Hematopoietic multipotent progenitor cell treated with erythropoietin and hydrocortisone succinate and interleukin-3 and kit ligand, for 15 days (in vitro differentiated cells): ENCODE measurements at regions not wholly inside any gene's neighbourhood (a gene's known extent, or its start where the extent isn't known, plus 50 kb on each side); places are given as distances from the start of the nearest gene placed in this dataset.

Experiments used
- DNase-seq: peaks from one replicate; pipeline ENCODE4 v3.0.0-alpha.2; 2015; ENCODE audit warnings: low spot score

- no peak for DNase-seq
Measured at GRCh38 chr4:123497340-123497739, 100.7 kb downstream of the SPRY1 start.

- DNase-seq: no peak
Measured at GRCh38 chr4:123501733-123502132, 105.1 kb downstream of the SPRY1 start.

GRCh38 chr4:123503698-123504363 is 107.2 kb downstream of the SPRY1 start:
- DNase-seq: no peak

GRCh38 chr4:123505095-123506010 is 108.8 kb downstream of the SPRY1 start:
- DNase-seq: no peak

GRCh38 chr4:123506011-123506695 is 109.6 kb downstream of the SPRY1 start:
- DNase-seq: no peak

- no peak for DNase-seq
Measured at GRCh38 chr4:123507376-123507775, 110.8 kb downstream of the SPRY1 start.

GRCh38 chr4:123510221-123510620 is 113.6 kb downstream of the SPRY1 start:
- DNase-seq: no peak

- DNase-seq: no peak
Measured at GRCh38 chr4:123510659-123511058, 114.1 kb downstream of the SPRY1 start.

GRCh38 chr4:123516576-123516975 is 120.0 kb downstream of the SPRY1 start:
- DNase-seq: no peak

- DNase-seq: no peak
Measured at GRCh38 chr4:123517176-123517575, 120.6 kb downstream of the SPRY1 start.

GRCh38 chr4:123517971-123518370 is 121.4 kb downstream of the SPRY1 start:
- DNase-seq: no peak

- no peak for DNase-seq
Measured at GRCh38 chr4:123520325-123520724, 123.7 kb downstream of the SPRY1 start.

GRCh38 chr4:123522081-123522480 is 125.5 kb downstream of the SPRY1 start:
- DNase-seq: no peak

- DNase-seq: no peak
Measured at GRCh38 chr4:123522646-123523045, 126.1 kb downstream of the SPRY1 start.

GRCh38 chr4:123524958-123525628 is 128.5 kb downstream of the SPRY1 start:
- no peak for DNase-seq

GRCh38 chr4:123526511-123526910 is 129.9 kb downstream of the SPRY1 start:
- no peak for DNase-seq

- DNase-seq: no peak
Measured at GRCh38 chr4:123528501-123529277, 132.1 kb downstream of the SPRY1 start.

GRCh38 chr4:123529278-123529568 is 132.6 kb downstream of the SPRY1 start:
- DNase-seq: no peak

- DNase-seq: no peak
Measured at GRCh38 chr4:123530357-123530756, 133.8 kb downstream of the SPRY1 start.

GRCh38 chr4:123535037-123535748 is 138.6 kb downstream of the SPRY1 start:
- DNase-seq: no peak

GRCh38 chr4:123536225-123536624 is 139.6 kb downstream of the SPRY1 start:
- no peak for DNase-seq
